NK-92 treated with Interleukin-12 subunit alpha and Interleukin-12 subunit beta, amount 100 ng/mL, for 24 hours (cell line): ENCODE measurements at regions not wholly inside any gene's neighbourhood (a gene's known extent, or its start where the extent isn't known, plus 50 kb on each side); places are given as distances from the start of the nearest gene placed in this dataset.
"Not testable (repeated sequence)": the region's sequence is repeated elsewhere in the genome, so short reads cannot be mapped to it uniquely, and the experiment has no call there.

Experiments used
- DNase-seq: peaks from one replicate; lab custom pipeline; 2025; lab: John Stamatoyannopoulos, UW

DNA sequence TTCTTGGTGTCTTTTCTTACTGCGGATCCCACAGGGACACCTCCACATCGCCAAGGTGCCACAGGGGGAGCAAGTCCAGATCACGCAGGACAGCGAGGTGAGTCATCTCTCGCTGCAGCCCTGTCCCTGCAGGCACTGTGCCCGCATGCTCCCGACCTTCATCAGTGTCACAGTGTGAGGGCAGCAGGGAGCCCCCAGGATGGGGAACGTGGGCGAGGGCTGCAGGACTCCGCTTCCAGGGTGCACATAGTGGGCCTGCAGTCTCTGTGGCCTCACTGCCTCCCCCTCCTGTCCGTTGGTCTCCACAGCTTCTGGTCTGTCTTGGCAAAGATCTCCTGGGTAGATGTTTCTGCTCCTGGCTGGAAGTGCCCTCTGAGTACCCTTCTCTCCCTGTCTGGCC, 78.0 kb downstream of the NPIPB11 start:
- not testable (repeated sequence) for DNase-seq

DNA sequence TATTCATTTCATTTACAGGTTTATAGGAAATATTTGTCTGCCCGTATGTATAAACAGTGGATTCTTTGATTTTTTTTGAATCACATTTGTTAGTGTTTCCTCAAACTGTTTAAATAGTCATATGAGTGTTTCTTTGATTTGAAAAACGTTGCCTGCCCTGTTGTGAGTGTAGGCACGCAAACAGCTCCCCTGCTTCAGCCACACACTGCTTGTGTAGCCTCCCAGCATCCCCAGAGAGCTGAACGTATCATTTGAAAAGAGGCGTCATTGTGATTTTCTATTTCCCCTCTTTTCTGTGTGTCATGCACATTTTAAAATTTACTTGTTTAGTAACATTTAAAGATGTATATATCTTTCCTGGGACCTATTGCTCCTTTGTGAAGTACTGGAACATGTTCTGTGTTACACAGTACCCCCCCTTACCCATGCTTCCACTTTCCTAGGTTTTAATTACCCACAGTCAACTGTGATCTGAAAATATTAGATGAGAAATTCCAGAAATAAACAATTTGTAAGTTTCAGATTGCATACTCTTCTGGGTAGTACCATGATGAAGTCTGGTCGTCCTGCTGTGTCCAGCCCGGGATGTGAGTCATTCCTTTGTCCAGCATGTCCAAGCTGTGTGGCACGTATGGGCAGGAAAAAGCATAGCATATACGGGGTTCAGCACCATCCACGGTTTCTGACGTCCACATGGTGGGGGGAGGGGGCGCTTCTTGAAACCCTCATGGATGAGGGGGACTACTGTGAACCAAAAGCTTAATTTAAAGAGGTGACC, 78.7 kb downstream of the NPIPB11 start:
- DNase-seq = not testable (repeated sequence)

GRCh38 chr16:29326164-29327125, 80.1 kb downstream of the NPIPB11 start:
- not testable (repeated sequence) for DNase-seq

GRCh38 chr16:29323725-29324124, 82.8 kb downstream of the NPIPB11 start:
- not testable (repeated sequence) for DNase-seq

- no peak for DNase-seq
Observed at GRCh38 chr16:29321585-29321984, 84.9 kb downstream of the NPIPB11 start.

- no peak for DNase-seq
Observed at GRCh38 chr16:29321000-29321393, 85.5 kb downstream of the NPIPB11 start.

DNA sequence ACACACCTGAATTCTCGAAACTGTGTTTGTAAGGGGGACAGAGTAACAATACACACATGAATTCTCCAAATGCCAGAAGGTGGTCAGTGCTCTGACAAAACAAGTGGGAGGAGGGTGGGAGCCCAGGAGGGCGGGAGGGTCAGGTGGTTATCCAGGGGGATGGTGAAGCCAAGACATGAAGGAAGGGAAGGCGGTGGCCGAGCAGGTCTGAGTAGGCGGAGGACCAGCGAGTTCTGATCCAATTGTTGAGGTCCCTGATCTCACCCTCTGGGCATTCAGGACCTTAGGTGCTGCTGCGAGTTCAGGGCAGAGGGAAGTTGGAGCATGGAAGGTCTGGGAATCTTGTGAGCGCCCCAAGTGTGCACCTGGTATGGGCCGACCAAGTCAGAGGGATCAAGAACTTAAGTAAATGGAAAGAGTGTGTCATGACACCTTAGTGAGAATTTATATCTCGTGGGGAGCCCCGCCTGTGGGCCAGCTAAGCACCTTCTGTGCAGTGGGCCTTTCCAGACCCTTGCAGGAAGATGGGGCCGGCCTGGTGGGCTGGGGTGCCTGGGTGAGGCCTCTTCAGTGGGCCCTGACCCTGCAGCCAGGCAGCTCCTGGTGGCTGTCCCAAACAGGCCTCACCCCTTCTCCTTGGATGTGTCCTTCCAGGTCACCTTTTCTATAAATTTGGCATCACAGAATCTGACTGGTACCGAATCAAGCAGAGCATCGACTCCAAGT, 86.1 kb downstream of the NPIPB11 start:
- no peak for DNase-seq

DNA sequence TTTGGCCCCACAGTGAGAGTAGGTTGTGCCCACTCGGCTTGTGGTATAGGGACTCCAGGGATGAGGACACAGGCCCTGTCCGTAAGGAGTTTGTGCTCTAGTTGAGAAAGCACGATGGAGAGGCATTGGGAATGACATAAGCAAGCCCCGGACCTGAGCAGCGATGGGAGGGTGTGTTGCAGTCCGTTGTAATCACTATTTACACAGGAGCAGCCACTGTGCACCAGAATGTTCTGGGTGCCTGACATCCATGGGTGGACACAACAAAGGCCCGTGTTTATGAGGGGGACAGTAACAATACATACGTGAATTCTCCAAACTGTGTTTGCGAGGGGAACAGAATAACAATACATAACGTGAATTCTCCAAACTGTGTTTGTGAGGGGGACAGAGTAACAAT, 86.8 kb downstream of the NPIPB11 start:
- DNase-seq = no peak

GRCh38 chr16:29318561-29318968, 87.9 kb downstream of the NPIPB11 start:
- DNase-seq = not testable (repeated sequence)

- no peak for DNase-seq
Observed at GRCh38 chr16:29318037-29318436, 88.5 kb downstream of the NPIPB11 start.

- DNase-seq = no peak
Observed at GRCh38 chr16:29317269-29317668, 89.2 kb downstream of the NPIPB11 start.

GRCh38 chr16:29316761-29317183, 89.7 kb downstream of the NPIPB11 start:
- DNase-seq = no peak

GRCh38 chr16:29315916-29316517, 90.5 kb downstream of the NPIPB11 start:
- no peak for DNase-seq

GRCh38 chr16:29315046-29315445, 91.5 kb downstream of the NPIPB11 start:
- DNase-seq = no peak

DNA sequence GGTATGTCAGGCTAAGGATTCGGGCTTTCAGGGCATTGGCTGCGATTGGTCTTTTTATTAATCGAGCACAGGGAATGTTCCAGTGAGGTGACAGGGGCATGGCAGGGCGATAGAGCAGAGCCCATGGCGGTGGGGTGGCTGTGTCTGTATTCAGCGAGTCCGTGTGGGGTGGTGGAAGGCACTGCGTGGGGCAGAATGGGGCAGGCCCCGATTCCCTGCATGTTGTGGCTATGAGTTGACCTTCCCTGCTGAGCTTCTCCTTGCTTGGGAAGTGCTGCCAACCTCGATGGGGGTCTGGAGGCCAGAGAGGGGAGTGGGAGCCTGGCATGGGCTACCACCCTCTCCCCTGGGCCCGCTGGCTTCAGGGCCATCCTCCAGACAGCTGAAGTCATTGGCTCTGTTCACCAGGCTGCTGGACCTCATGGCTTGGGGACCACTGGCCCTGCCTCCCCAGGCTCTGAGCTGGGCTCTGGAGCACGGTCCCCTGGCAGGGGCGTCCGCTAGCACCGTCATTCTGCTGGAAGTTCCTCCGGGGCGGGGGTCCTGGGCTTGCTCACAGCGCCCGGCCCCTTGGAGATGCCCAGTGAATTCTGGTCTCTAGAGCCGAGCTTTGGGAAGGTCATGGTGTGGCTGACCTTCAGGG, 92.1 kb downstream of the NPIPB11 start:
- DNase-seq = no peak

GRCh38 chr16:29313559-29314048, 92.9 kb downstream of the NPIPB11 start:
- DNase-seq = no peak

DNA sequence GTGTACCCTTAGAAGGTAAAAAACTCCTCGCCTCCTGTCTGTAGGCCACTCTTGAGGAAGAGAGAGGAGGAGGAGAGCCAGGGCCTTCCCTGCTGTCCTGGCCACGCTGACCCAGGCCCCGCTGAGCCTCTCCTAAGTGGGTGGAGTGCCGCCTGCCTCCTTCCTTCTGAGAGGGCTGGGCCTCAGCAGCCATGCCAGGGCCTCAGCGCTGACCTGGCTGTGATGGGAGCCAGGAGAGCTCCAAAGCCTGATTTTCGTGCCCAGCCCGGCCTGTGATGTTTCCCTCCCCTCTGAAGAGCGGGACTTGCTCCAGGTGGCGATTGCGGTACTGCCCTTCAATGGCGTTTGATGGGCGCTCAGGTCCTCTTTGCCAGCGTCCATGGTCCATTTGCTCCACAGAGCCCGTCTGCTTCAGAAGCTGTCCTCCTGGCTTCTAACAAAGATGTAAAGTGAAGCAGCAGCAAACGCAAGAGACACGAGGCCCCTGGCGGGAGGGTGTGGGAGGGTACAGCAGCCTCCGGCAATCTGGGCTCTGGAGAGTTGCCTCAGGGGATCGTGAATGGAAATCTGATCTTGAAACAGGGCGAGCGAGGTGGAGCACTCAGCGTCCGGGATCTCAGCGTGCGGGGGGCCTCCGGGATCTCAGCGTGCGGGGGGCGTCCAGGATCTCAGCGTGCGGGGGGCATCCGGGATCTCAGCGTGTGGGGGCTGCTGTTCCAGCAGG, 93.5 kb downstream of the NPIPB11 start:
- DNase-seq = no peak

GRCh38 chr16:29312345-29312675, 94.2 kb downstream of the NPIPB11 start:
- not testable (repeated sequence) for DNase-seq

GRCh38 chr16:29311461-29312344, 94.8 kb downstream of the NPIPB11 start:
- DNase-seq = no peak
